Prostate gland (tissue), 2 donors: ENCODE measurements at regions not wholly inside any gene's neighbourhood (a gene's known extent, or its start where the extent isn't known, plus 50 kb on each side); places are given as distances from the start of the nearest gene placed in this dataset.

ENCODE experiments used
- DNase-seq: peaks from one replicate; pipeline ENCODE4 v3.0.0-alpha.2; 2019; ENCODE audit warnings: low spot score
- H3K27ac ChIP-seq, 2 donors: fragments of 200-600 bp; sonication (generic); 2 replicates each; pipeline ENCODE4 v1.5.1; 2017 to 2019
- H3K27me3 ChIP-seq: fragments of 200-600 bp; sonication (generic); replicated peaks from 2 replicates; pipeline ENCODE4 v1.5.1; 2019; ENCODE audit not compliant: insufficient read depth
- H3K36me3 ChIP-seq, 2 donors: fragments of 200-600 bp; sonication (generic); 1 replicate in 1 of 2; 2 replicates in 1 of 2; pipeline versions ENCODE4 v1.5.1 to v1.8.1; 2017 to 2019
- H3K4me1 ChIP-seq: fragments of 200-600 bp; sonication (generic); replicated peaks from 2 replicates; pipeline ENCODE4 v1.5.1; 2019
- H3K4me3 ChIP-seq, 2 donors: fragments of 200-600 bp; sonication (generic); 2 replicates each; pipeline ENCODE4 v1.5.1; 2017 to 2019
- H3K9me3 ChIP-seq: fragments of 200-600 bp; sonication (generic); 2 replicates; pipeline ENCODE4 v1.5.1; 2017
- CTCF ChIP-seq, 4 experiments: fragments of 200-600 bp in 2 of 4; fragments of 450-650 bp in 2 of 4; sonication (generic) in 2 of 4; IDR thresholded peaks; 1 replicate in 3 of 4; 2 replicates in 1 of 4; pipeline ENCODE4 v1.5.1; 2016 to 2019; ENCODE audit warnings: antibody characterized with exemption in 4 of 4, mild to moderate bottlenecking in 2 of 4, moderate library complexity in 2 of 4
- POLR2A ChIP-seq: fragments of 450-650 bp; IDR thresholded peaks from one replicate; pipeline ENCODE4 v1.6.1; 2016; ENCODE audit warnings: antibody characterized with exemption, mild to moderate bottlenecking
- POLR2AphosphoS5 ChIP-seq: sonication (generic); formaldehyde crosslinking; IDR thresholded peaks from one replicate; pipeline ENCODE4 v1.6.1; 2017; ENCODE audit warnings: antibody characterized with exemption
- WGBS: methylation state at CpG from one replicate; pipeline ENCODE4 v1.1.5; 2018; 5-methylcytosine and 5-hydroxymethylcytosine counted together
- intact Hi-C: fragments of 100-400 bp; cut with DNase I; formaldehyde crosslinking; loops from one replicate; pipeline ENCODE4 v1.14.2; 2022

- Histone ChIP-seq H3K4me3 (no peak overlapping the region), H3K36me3 (no peaks in the 10 kb centered on the region), H3K4me1 (no peaks in the 10 kb centered on the region), H3K27me3 (no peaks in the 10 kb centered on the region), H3K9me3 (no peaks in the 10 kb centered on the region), H3K27ac (no peak overlapping the region)
- DNase-seq, result no peak
- no peak for TF ChIP-seq CTCF (IDR thresholded peaks at IDR 0.05)
- TF ChIP-seq POLR2A, result no peak
- intact Hi-C loops, result no loop called here
- 86% methylated on average over 19 of the region's 19 CpGs for WGBS
These were observed 82.7 kb downstream of the KCNA4 start for GRCh38 chr11:29934115-29934638.

GRCh38 chr11:29916040-29916439 is 100.8 kb downstream of the KCNA4 start:
- Histone ChIP-seq H3K27ac (no peak overlapping the region), H3K9me3 (no peaks in the 10 kb centered on the region), H3K36me3 (no peaks in the 10 kb centered on the region), H3K27me3 (no peaks in the 10 kb centered on the region), H3K4me1 (no peaks in the 10 kb centered on the region), H3K4me3 (no peak overlapping the region)
- intact Hi-C loops, result no loop called here
- no peak for DNase-seq
- TF ChIP-seq CTCF (IDR thresholded peaks at IDR 0.05), result no peak
- no peak for TF ChIP-seq POLR2AphosphoS5
- no peak for TF ChIP-seq POLR2A
- 89% methylated on average over 8 of the region's 8 CpGs for WGBS

GRCh38 chr11:29914203-29914930 is 102.5 kb downstream of the KCNA4 start:
- TF ChIP-seq POLR2A (no peak), CTCF (IDR thresholded peaks at IDR 0.05) (no peak), POLR2AphosphoS5 (no peak)

GRCh38 chr11:29913352-29913751 is 103.5 kb downstream of the KCNA4 start:
- H3K4me3 ChIP-seq, result no peak overlapping the region
- intact Hi-C loops, result no loop called here
- no peak for DNase-seq

More at GRCh38 chr11:29914203-29914930, 102.5 kb downstream of the KCNA4 start:
- DNase-seq, result no peak
- Histone ChIP-seq H3K4me1 (no peaks in the 10 kb centered on the region), H3K27me3 (no peaks in the 10 kb centered on the region), H3K9me3 (no peaks in the 10 kb centered on the region), H3K36me3 (no peaks in the 10 kb centered on the region), H3K27ac (no peak overlapping the region), H3K4me3 (no peak overlapping the region)
- intact Hi-C loops, result no loop called here
- whole genome bisulfite sequencing, result 70% methylated on average over 2 of the region's 2 CpGs

More at GRCh38 chr11:29913352-29913751, 103.5 kb downstream of the KCNA4 start:
- H3K36me3 ChIP-seq, result no peaks in the 10 kb centered on the region
- H3K9me3 ChIP-seq, result no peaks in the 10 kb centered on the region
- no peak overlapping the region for H3K27ac ChIP-seq
- H3K27me3 ChIP-seq, result no peaks in the 10 kb centered on the region
- 35% methylated on average over 4 of the region's 4 CpGs for WGBS
- TF ChIP-seq POLR2A (no peak), POLR2AphosphoS5 (no peak), CTCF (IDR thresholded peaks at IDR 0.05) (no peak)
- H3K4me1 ChIP-seq, result no peaks in the 10 kb centered on the region
